Colonic mucosa (tissue), 4 donors: ENCODE measurements at regions not wholly inside any gene's neighbourhood (a gene's known extent, or its start where the extent isn't known, plus 50 kb on each side); places are given as distances from the start of the nearest gene placed in this dataset.

Experiments
- DNase-seq: peaks from one replicate; pipeline ENCODE4 v3.0.0-alpha.2; 2020
- H3K27ac ChIP-seq: fragments of 200-600 bp; one replicate; pipeline ENCODE4 v1.8.0; 2021
- H3K27me3 ChIP-seq: fragments of 200-600 bp; one replicate; pipeline ENCODE4 v1.8.0; 2021
- H3K36me3 ChIP-seq: fragments of 200-600 bp; one replicate; pipeline ENCODE4 v1.8.0; 2021
- H3K4me1 ChIP-seq: fragments of 200-600 bp; one replicate; pipeline ENCODE4 v1.8.0; 2021; ENCODE audit warnings: mild to moderate bottlenecking
- H3K4me3 ChIP-seq: fragments of 200-600 bp; one replicate; pipeline ENCODE4 v1.8.0; 2021
- H3K9ac ChIP-seq, 2 donors: one replicate each; pipeline ENCODE4 v1.7.0; 2013; ENCODE audit warnings: control low read depth in 2 of 2, low read depth in 2 of 2, low read length in 2 of 2
- H3K9me3 ChIP-seq: fragments of 200-600 bp; one replicate; pipeline ENCODE4 v1.8.0; 2021
- CTCF ChIP-seq: fragments of 200-600 bp; IDR thresholded peaks from one replicate; pipeline ENCODE4 v1.8.0; 2022; ENCODE audit warnings: antibody characterized with exemption, mild to moderate bottlenecking
- intact Hi-C: fragments of 100-400 bp; cut with DNase I; formaldehyde crosslinking; loops from one replicate; pipeline ENCODE4 v1.14.1; 2022
- donor health status: healthy.
- donor health status: DM: no; HTN: no; CAD: no.
- donor health status: DM: no; HTN: no; CAD: no.

DNA sequence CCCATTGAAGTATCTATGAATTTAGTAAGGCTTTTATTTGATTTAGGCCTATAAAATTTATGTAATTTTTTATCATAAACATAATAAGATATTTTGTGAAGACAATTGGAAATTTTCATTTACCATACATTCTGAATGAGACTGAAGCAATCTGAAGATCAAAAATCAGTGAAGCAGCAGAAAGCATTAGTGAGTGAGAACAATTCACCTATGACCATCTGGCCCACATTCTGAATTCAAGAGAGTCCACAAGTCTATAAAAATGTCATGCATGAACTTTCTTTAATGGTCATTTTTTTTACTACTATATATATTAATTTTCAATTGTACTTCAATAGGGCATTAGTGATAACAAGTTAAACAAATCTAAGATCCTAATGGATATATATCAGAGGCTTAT, 1026.6 kb upstream of the MAP3K7 start:
- Histone ChIP-seq H3K27ac (no peak overlapping the region), H3K36me3 (no peaks in the 10 kb centered on the region), H3K4me1 (no peaks in the 10 kb centered on the region), H3K9me3 (no peaks in the 10 kb centered on the region), H3K9ac (no peak overlapping the region), H3K4me3 (no peak overlapping the region), H3K27me3 (no peaks in the 10 kb centered on the region)
- no peak for DNase-seq
- intact Hi-C loops, result no loop called here
- no peak for TF ChIP-seq CTCF

GRCh38 chr6:91611190-91611589, 1024.3 kb upstream of the MAP3K7 start:
- H3K4me1 ChIP-seq, result no peaks in the 10 kb centered on the region
- H3K27me3 ChIP-seq, result no peaks in the 10 kb centered on the region
- TF ChIP-seq CTCF, result no peak
- no peaks in the 10 kb centered on the region for H3K36me3 ChIP-seq
- H3K4me3 ChIP-seq, result no peak overlapping the region
- intact Hi-C loops, result no loop called here
- no peaks in the 10 kb centered on the region for H3K9me3 ChIP-seq
- no peak overlapping the region for H3K27ac ChIP-seq
- no peak overlapping the region for H3K9ac ChIP-seq
- DNase-seq, result no peak

DNA sequence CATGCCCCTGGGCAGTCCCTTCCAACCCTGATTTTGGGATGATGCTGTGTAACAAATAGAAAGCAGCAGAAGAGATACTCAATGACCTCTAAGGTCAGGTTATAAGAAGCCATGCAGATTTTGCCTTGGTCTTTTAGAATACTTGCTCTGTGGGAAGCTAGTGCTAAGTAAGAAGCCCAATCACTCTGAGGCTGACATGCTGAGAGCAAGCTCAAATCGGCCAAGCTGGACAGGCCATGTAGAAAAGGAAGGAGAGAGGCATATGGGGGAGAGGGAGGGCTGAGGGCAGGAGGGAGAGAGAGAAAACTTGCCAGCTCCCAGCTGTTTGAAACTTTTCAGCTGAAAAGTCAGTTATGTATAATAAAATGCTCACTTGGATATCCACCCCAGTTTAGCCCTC, 1021.6 kb upstream of the MAP3K7 start:
- Histone ChIP-seq H3K36me3 (no peaks in the 10 kb centered on the region), H3K9ac (no peak overlapping the region), H3K27ac (no peak overlapping the region), H3K4me1 (no peaks in the 10 kb centered on the region), H3K27me3 (no peaks in the 10 kb centered on the region), H3K9me3 (no peaks in the 10 kb centered on the region), H3K4me3 (no peak overlapping the region)
- intact Hi-C loops, result no loop called here
- DNase-seq, result no peak
- no peak for TF ChIP-seq CTCF

DNA sequence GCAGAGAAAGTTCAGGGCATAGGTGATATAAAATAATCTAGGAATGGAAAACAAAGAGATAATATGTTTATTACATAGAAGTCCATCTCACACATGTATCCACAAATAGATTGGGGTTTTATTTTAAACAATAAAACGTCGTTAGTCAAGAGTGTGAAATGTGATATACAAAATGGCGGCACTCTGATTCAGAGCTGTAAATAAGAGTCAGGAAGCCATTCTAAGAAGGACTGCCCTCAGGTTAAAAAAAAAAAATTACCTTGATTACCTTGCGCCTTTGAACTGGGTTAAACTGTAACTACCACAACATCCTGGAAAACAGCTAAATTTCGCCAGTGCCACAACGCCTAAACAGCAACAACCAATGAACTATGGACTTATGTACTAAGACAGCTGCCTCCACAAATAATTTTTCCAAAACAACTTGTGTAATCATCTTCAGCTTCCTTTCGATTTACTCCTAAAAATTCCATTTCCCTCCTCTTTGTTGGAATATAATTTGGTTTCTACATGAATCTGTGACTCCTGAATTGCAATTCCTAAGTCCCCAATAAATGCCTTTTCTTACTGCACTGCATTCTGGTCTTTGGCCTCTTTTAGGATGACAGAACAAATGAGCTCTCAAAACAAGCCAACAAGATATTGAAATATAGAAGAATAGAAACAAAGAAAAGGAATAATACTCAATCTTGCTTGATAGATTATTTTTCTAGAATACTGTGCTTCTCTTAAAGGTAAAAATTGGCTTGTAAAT, 1019.5 kb upstream of the MAP3K7 start:
- Histone ChIP-seq H3K9ac (no peak overlapping the region), H3K4me1 (no peaks in the 10 kb centered on the region), H3K27ac (no peak overlapping the region)

DNA sequence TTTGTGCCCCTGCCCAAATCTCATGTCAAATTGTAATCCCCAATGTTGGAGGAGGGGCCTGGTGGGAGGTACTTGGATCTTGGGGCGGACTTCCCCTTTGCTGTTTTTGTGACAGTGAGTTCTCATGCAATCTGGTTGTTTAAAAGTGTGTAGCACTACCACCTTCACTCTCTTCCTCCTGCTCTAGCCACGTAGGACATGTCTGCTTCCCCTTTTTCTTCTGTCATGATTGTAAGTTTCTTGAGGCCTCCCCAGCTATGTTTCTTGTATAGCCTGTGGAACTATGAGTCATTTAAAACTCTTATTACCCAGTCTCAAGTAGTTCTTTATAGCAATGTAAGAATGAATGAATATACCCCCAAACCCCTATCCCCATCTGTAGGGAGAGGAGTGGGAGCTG, 1013.7 kb upstream of the MAP3K7 start:
- TF ChIP-seq CTCF, result no peak
- intact Hi-C loops, result no loop called here

More for the DNA sequence above, 1019.5 kb upstream of the MAP3K7 start:
- intact Hi-C loops, result no loop called here
- no peak for DNase-seq
- H3K36me3 ChIP-seq, result no peaks in the 10 kb centered on the region
- no peaks in the 10 kb centered on the region for H3K27me3 ChIP-seq
- H3K4me3 ChIP-seq, result no peak overlapping the region
- H3K9me3 ChIP-seq, result no peaks in the 10 kb centered on the region
- no peak for TF ChIP-seq CTCF

More for the DNA sequence above, 1013.7 kb upstream of the MAP3K7 start:
- no peak for DNase-seq
- H3K27ac ChIP-seq, result no peak overlapping the region
- H3K4me3 ChIP-seq, result no peak overlapping the region
- no peaks in the 10 kb centered on the region for H3K9me3 ChIP-seq
- no peaks in the 10 kb centered on the region for H3K4me1 ChIP-seq
- H3K9ac ChIP-seq, result no peak overlapping the region
- H3K36me3 ChIP-seq, result no peaks in the 10 kb centered on the region
- no peaks in the 10 kb centered on the region for H3K27me3 ChIP-seq
